ENCODE measurements at regions not wholly inside any gene's neighbourhood (a gene's known extent, or its start where the extent isn't known, plus 50 kb on each side); places are given as distances from the start of the nearest gene placed in this dataset.

DNA sequence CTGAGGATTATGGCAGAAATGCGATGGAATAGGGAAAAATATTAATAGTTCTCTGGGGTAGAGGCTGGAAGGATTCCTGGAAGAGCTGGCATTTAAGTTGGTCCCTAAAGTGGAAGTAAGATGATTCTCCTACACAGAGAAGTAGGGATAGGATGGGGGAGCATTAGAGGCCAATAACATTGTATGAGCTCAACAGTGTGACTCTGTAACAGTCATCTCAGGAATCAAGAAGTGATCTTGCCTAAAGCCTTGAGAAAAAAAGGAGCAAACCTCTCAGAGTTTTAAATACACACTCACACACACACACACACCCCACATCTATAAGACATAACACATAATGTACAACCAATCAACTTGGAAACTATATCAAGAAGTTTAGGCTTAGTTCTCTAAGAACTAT, 117.7 kb upstream of the CDK1 start:
- Histone ChIP-seq H3K27me3 (no peaks in the 10 kb centered on the region), H3K9me3 (replicated peaks in 1 of 11) (peaks cover 5 to 14% (median 11%) of the 10 kb centered on the region in 11 experiments; a peak in 15 of 22 replicates), H3K4me3 (no peak overlapping the region), H3K4me1 (peaks cover 0 to 18% (median 0%) of the 10 kb centered on the region in 10 experiments; a peak in 6 of 20 replicates), H3K9ac (no peak overlapping the region), H3K4me2 (no peak overlapping the region), H4K20me1 (no peaks in the 10 kb centered on the region), H3K27ac (no peak overlapping the region), H3K36me3 (no peaks in the 10 kb centered on the region)
- no peak for TF ChIP-seq Cebpa-rat (IDR thresholded peaks at IDR 0.05)

DNA sequence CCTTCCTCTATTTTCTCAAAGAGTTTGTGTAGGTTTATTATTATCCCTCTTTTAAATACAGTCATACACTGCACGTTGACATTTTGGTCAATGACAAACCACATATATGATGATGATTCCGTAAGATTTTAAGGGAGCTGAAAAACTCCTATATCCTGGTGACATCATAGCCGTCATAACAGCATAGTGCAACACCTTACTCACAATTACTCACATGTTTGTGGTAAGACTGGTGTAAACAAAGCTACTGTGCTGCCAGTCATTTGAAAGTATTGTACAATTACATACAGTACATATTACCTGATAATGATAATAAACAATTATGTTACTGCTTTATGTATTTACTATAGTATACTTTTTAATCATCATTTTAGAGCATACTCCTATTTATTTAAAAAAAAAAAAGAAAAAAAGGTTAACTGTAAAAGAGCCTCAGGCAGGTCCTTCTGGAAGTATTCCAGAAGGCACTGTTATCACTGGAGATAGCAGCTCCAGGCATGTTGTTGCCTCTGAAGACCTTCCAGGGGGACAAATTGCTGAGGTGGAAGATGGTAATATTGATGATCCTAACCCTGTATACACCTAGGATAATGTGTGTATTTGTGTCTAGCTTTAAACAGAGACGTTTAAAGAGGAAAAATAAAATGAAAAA, 123.3 kb upstream of the CDK1 start:
- Histone ChIP-seq H3K4me2 (no peak overlapping the region), H3K27me3 (no peaks in the 10 kb centered on the region), H3K4me3 (no peak overlapping the region), H3K36me3 (no peaks in the 10 kb centered on the region), H4K20me1 (no peaks in the 10 kb centered on the region), H3K9me3 (replicated peaks in 1 of 11) (peaks cover 5 to 14% (median 11%) of the 10 kb centered on the region in 11 experiments; a peak in 15 of 22 replicates), H3K4me1 (peaks cover 0 to 9% (median 2%) of the 10 kb centered on the region in 10 experiments; a peak in 5 of 20 replicates), H3K9ac (no peak overlapping the region), H3K27ac (no peak overlapping the region)
- TF ChIP-seq Cebpa-rat (IDR thresholded peaks at IDR 0.05) = no peak

- H3K9ac ChIP-seq = no peak overlapping the region
- H3K27me3 ChIP-seq = no peaks in the 10 kb centered on the region
- H3K36me3 ChIP-seq = no peaks in the 10 kb centered on the region
- no peak for TF ChIP-seq Cebpa-rat (IDR thresholded peaks at IDR 0.05)
- peak overlapping the region in 3 of 11 experiments; percentile 0 to 40 (median 9); a peak in 3 of 22 replicates for H3K4me2 ChIP-seq
- H3K4me1 ChIP-seq = peaks cover 0 to 9% (median 3%) of the 10 kb centered on the region in 10 experiments; a peak in 5 of 20 replicates
- H3K27ac ChIP-seq = no peak overlapping the region
- H3K4me3 ChIP-seq = no peak overlapping the region
- H3K9me3 ChIP-seq (replicated peaks in 1 of 11) = no peaks in the 10 kb centered on the region; a peak in 1 of 22 replicates
- H4K20me1 ChIP-seq = no peaks in the 10 kb centered on the region
These were observed 125.7 kb upstream of the CDK1 start for GRCh38 chr10:60652628-60653027.

- no peaks in the 10 kb centered on the region for H4K20me1 ChIP-seq
- no peaks in the 10 kb centered on the region for H3K36me3 ChIP-seq
- no peaks in the 10 kb centered on the region for H3K9me3 ChIP-seq (replicated peaks in 1 of 11)
- H3K27ac ChIP-seq = no peak overlapping the region
- TF ChIP-seq Cebpa-rat (IDR thresholded peaks at IDR 0.05) = no peak
- H3K27me3 ChIP-seq = no peaks in the 10 kb centered on the region
- H3K9ac ChIP-seq = no peak overlapping the region
- H3K4me3 ChIP-seq = no peak overlapping the region
- peaks cover 0 to 9% (median 3%) of the 10 kb centered on the region in 10 experiments; a peak in 5 of 20 replicates for H3K4me1 ChIP-seq
- H3K4me2 ChIP-seq = 0 out of 22 replicates have a peak overlapping the region, but pooled peaks of 1 of the 11 experiments have one; percentile 10
These were observed 127.9 kb upstream of the CDK1 start for GRCh38 chr10:60650378-60650800.

DNA sequence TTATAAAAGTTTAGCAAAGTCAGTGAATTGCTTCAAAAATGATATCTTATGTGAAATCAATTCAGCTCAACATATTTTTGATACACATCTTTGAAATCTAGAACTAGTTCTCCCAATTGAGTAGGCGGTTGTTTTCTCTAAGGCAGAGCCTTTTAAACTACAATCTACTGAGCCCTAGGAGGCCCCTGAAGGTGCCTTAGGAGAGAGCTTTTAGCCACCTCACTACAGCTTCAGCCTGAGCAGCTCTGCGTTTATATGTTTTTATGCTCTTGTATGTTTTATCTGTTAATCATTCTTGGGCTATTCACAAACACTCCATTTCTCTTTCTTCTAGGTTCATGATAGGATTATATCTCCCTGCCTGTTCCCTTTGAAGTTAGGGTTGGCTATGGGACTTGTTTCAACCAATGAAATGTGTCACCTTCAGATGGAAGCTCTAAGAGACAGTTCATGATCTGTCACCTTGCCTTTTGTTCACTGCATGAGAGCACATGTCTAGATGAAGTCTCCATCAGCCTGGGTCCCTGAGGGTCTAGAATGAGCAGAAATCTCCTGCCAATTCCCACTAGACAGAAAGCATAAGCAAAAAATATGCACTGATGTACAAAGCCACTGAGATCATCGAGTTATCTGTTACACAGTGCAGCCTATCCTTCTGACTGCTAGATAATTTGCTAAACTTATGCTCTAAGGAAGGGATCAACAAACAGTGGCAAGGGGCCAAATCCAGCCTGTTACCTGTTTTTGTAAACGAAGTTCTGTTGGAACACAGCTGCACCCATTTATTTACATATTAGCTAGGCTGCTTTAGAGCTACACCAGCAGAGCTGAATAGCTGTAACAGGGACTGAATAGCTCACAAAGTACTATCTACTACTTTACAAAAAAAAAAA, 128.5 kb upstream of the CDK1 start:
- H3K4me2 ChIP-seq = 0 out of 22 replicates have a peak overlapping the region, but pooled peaks of 1 of the 11 experiments have one; percentile 10
- H3K27me3 ChIP-seq = no peaks in the 10 kb centered on the region
- no peak for TF ChIP-seq Cebpa-rat (IDR thresholded peaks at IDR 0.05)
- H3K9me3 ChIP-seq (replicated peaks in 1 of 11) = no peaks in the 10 kb centered on the region
- H3K27ac ChIP-seq = no peak overlapping the region
- no peak overlapping the region for H3K9ac ChIP-seq
- no peak overlapping the region for H3K4me3 ChIP-seq
- H3K36me3 ChIP-seq = no peaks in the 10 kb centered on the region
- peaks cover 0 to 9% (median 3%) of the 10 kb centered on the region in 10 experiments; a peak in 5 of 20 replicates for H3K4me1 ChIP-seq
- no peaks in the 10 kb centered on the region for H4K20me1 ChIP-seq

GRCh38 chr10:60648761-60649160, 129.5 kb upstream of the CDK1 start:
- Histone ChIP-seq H3K4me1 (peaks cover 0 to 9% (median 3%) of the 10 kb centered on the region in 10 experiments; a peak in 5 of 20 replicates), H3K27ac (no peak overlapping the region), H3K9me3 (replicated peaks in 1 of 11) (no peaks in the 10 kb centered on the region), H3K4me3 (no peak overlapping the region), H4K20me1 (no peaks in the 10 kb centered on the region), H3K9ac (no peak overlapping the region), H3K36me3 (no peaks in the 10 kb centered on the region), H3K27me3 (no peaks in the 10 kb centered on the region), H3K4me2 (no peak overlapping the region)
- no peak for TF ChIP-seq Cebpa-rat (IDR thresholded peaks at IDR 0.05)

DNA sequence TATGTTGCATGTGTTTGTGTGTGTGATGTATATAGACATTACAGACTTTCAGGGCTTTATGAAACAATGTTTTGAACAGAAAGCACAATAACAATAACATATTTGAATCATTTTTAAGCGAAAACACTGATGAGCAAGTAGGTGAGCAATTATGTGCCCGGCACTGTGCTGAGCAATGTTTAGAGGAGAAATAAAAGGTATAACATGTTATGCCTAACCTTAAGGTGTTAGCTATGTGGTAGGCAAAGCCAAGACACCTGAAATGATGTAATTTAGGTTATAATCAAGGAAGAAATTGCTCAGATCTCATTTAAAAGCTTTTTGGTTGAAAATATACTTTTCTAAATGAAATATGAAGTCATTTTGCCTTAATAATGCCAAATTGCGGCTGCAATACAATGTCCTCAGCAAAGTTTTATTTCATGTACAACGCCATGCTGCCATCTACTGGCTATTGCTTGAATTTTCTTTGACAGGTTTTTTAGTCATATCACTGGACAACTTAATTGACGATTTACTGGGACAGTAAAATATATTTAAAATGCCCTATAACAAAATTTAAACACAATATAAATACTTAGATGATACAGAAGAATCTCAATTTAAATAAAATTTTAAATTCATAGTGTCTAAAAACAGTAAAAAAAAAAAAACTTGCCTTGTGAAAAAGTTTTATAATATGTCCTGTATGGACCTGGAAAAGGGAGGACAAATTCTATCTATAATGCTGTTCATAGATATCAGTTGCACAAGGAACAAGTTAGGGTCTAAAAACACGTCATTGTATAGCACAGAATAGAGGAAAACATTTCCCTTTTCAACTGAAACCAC, 131.1 kb upstream of the CDK1 start:
- H3K9me3 ChIP-seq (replicated peaks in 1 of 11) = no peaks in the 10 kb centered on the region
- no peak overlapping the region for H3K4me3 ChIP-seq
- H3K4me1 ChIP-seq = peaks cover 0 to 6% (median 0%) of the 10 kb centered on the region in 10 experiments; a peak in 5 of 20 replicates
- H3K4me2 ChIP-seq = no peak overlapping the region
- H3K27ac ChIP-seq = no peak overlapping the region
- H4K20me1 ChIP-seq = no peaks in the 10 kb centered on the region
- no peak overlapping the region for H3K9ac ChIP-seq
- no peaks in the 10 kb centered on the region for H3K36me3 ChIP-seq
- H3K27me3 ChIP-seq = no peaks in the 10 kb centered on the region
- TF ChIP-seq Cebpa-rat (IDR thresholded peaks at IDR 0.05) = no peak

DNA sequence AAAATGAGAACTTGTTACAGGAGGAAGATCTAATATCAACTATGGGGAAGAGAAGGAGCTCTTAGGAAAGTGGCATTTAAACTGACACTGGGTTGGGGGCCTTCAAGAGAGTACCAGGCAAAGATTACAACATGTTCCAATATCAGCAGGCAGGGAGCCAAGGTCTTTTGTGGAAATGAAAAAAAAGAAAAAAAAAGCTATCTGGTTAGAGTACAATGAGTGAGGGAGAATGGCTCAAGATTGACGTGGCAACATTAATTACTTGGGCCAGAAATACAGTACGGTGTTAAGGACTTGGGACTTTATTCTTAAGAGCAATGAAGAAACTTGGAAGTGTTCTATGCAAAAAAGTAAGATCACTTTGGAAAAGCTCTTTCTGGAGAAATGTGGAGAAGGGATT, 132.3 kb upstream of the CDK1 start:
- Histone ChIP-seq H4K20me1 (no peaks in the 10 kb centered on the region), H3K27ac (no peak overlapping the region), H3K9me3 (replicated peaks in 1 of 11) (no peaks in the 10 kb centered on the region)

More for the DNA sequence above, 132.3 kb upstream of the CDK1 start:
- Histone ChIP-seq H3K4me1 (peaks cover 0 to 6% (median 0%) of the 10 kb centered on the region in 10 experiments; a peak in 1 of 20 replicates), H3K4me3 (no peak overlapping the region), H3K27me3 (no peaks in the 10 kb centered on the region), H3K9ac (no peak overlapping the region), H3K36me3 (no peaks in the 10 kb centered on the region), H3K4me2 (no peak overlapping the region)
- TF ChIP-seq Cebpa-rat (IDR thresholded peaks at IDR 0.05) = no peak
